Neural cell (in vitro differentiated cells): ENCODE measurements at regions not wholly inside any gene's neighbourhood (a gene's known extent, or its start where the extent isn't known, plus 50 kb on each side); places are given as distances from the start of the nearest gene placed in this dataset.

Source experiments
- H2AFZ ChIP-seq: fragments of 200-600, 300-800 bp; sonication (generic), shearing (Covaris generic); 2 replicates; pipeline ENCODE4 v1.6.0; 2014; ENCODE audit warnings: low read depth, mild to moderate bottlenecking, antibody characterized with exemption, low read length, moderate library complexity
- H3F3A ChIP-seq: fragments of 200-600 bp; shearing (Covaris generic); 2 replicates; pipeline ENCODE4 v1.6.1; 2016; ENCODE audit warnings: mild to moderate bottlenecking, moderate library complexity, mixed read lengths, antibody characterized with exemption, low read length; ENCODE audit not compliant: insufficient read depth, poor library complexity, severe bottlenecking
- H3K27ac ChIP-seq: fragments of 200-600, 300-800 bp; sonication (generic), shearing (Covaris generic); 2 replicates; pipeline ENCODE4 v1.5.1; 2014; ENCODE audit warnings: mild to moderate bottlenecking, low read length, moderate library complexity
- H3K27me3 ChIP-seq: fragments of 300-800, 200-600 bp; sonication (generic), shearing (Covaris generic); 2 replicates; pipeline ENCODE4 v1.6.0; 2014; ENCODE audit warnings: mild to moderate bottlenecking, low read depth, low read length, moderate library complexity; ENCODE audit not compliant: insufficient read depth
- H3K36me3 ChIP-seq: fragments of 300-800, 200-600 bp; sonication (generic), shearing (Covaris generic); 2 replicates; pipeline ENCODE4 v1.5.1; 2014; ENCODE audit warnings: mild to moderate bottlenecking, antibody characterized with exemption, low read length, moderate library complexity; ENCODE audit not compliant: insufficient read depth
- H3K4me2 ChIP-seq: fragments of 300-800, 200-600 bp; sonication (generic), shearing (Covaris generic); 2 replicates; pipeline ENCODE4 v1.6.0; 2014; ENCODE audit warnings: mild to moderate bottlenecking, low read length
- H3K4me3 ChIP-seq: fragments of 300-800, 200-600 bp; sonication (generic), shearing (Covaris generic); 2 replicates; pipeline ENCODE4 v1.5.1; 2014; ENCODE audit warnings: mild to moderate bottlenecking, low read length, moderate library complexity
- H3K79me2 ChIP-seq: fragments of 200-600 bp; shearing (Covaris generic); replicated peaks from 2 replicates; pipeline ENCODE4 v1.6.0; 2014; ENCODE audit warnings: mild to moderate bottlenecking, low read length, moderate library complexity; ENCODE audit not compliant: insufficient read depth
- H3K9ac ChIP-seq: fragments of 300-800, 200-600 bp; sonication (generic), shearing (Covaris generic); 2 replicates; pipeline ENCODE4 v1.6.1; 2016; ENCODE audit warnings: mild to moderate bottlenecking, low read length, mixed read lengths
- H3K9me2 ChIP-seq: fragments of 200-600 bp; shearing (Covaris generic); 2 replicates; pipeline ENCODE4 v1.6.1; 2016; ENCODE audit warnings: mild to moderate bottlenecking, low read length, mixed read lengths; ENCODE audit not compliant: insufficient read depth
- H3K9me3 ChIP-seq: fragments of 200-600, 300-800 bp; sonication (generic), shearing (Covaris generic); 2 replicates; pipeline ENCODE4 v1.6.1; 2016; ENCODE audit warnings: mild to moderate bottlenecking, mixed run types, low read length, moderate library complexity, mixed read lengths
- H4K20me1 ChIP-seq: fragments of 200-600 bp; shearing (Covaris generic); 2 replicates; pipeline ENCODE4 v1.6.1; 2016; ENCODE audit warnings: mild to moderate bottlenecking, mixed run types; ENCODE audit not compliant: insufficient read depth
- EP300 ChIP-seq: fragments of 450-650 bp; conservative IDR thresholded peaks from 2 replicates; pipeline ENCODE4 v1.6.1; 2014; ENCODE audit warnings: antibody characterized with exemption, mild to moderate bottlenecking, moderate library complexity; ENCODE audit not compliant: poor library complexity, severe bottlenecking
- EZH2 ChIP-seq: fragments of 200-600, 300-800 bp; shearing (Covaris generic), sonication (generic); IDR thresholded peaks from 2 replicates; pipeline ENCODE4 v1.6.1; 2014; ENCODE audit warnings: antibody characterized with exemption, low read length, borderline replicate concordance, mild to moderate bottlenecking; ENCODE audit not compliant: insufficient read depth, poor library complexity, severe bottlenecking
- MXI1 ChIP-seq: fragments of 450-650 bp; conservative IDR thresholded peaks from 2 replicates; pipeline ENCODE4 v1.6.1; 2014; ENCODE audit warnings: antibody characterized with exemption, mild to moderate bottlenecking; ENCODE audit not compliant: poor library complexity, severe bottlenecking
- POLR2AphosphoS5 ChIP-seq: IDR thresholded peaks from 2 replicates; pipeline ENCODE4 v1.6.1; 2012
- RAD21 ChIP-seq: fragments of 450-650 bp; conservative IDR thresholded peaks from 2 replicates; pipeline ENCODE4 v1.6.1; 2014; ENCODE audit warnings: antibody characterized with exemption, mild to moderate bottlenecking, moderate library complexity
- SMC3 ChIP-seq: fragments of 450-650 bp; conservative IDR thresholded peaks from 2 replicates; pipeline ENCODE4 v1.6.1; 2014; ENCODE audit warnings: antibody characterized with exemption, mild to moderate bottlenecking, moderate library complexity; ENCODE audit not compliant: poor library complexity
- TAF1 ChIP-seq: IDR thresholded peaks from 2 replicates; pipeline ENCODE4 v1.6.1; 2012; ENCODE audit warnings: low read depth
- TF ChIP-seq, protein P1 (sequence below): fragments of 450-650 bp; IDR thresholded peaks from 2 replicates; pipeline ENCODE4 v1.5.1; 2014; ENCODE audit warnings: antibody characterized with exemption, mild to moderate bottlenecking, moderate library complexity; ENCODE audit not compliant: poor library complexity, severe bottlenecking
- TF ChIP-seq, protein P2 (sequence below): IDR thresholded peaks from 2 replicates; pipeline ENCODE4 v1.6.1; 2012; ENCODE audit warnings: borderline replicate concordance

DNA sequence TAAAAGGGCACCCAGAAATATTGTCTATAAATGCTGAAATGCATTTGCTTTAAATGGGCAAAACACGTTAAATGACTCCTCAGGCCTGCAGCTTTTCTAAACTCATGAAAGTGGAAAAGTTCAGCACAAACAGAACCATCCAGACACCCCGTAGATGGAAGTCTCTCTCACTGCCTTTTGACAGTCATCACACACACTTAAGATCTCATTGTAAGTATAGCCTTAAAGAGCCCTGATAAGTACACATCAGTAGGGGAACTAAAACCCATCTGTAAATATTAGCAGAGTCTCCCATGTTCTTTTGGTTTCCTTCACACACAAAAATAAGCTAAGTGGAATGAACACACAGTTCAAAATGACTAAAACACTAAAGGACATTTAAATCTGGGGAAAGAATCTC, 166.7 kb downstream of the LTN1 start:
- H3K9me2 ChIP-seq = no peaks in the 10 kb centered on the region
- H4K20me1 ChIP-seq = no peaks in the 10 kb centered on the region
- no peak overlapping the region for H2AFZ ChIP-seq
- H3K79me2 ChIP-seq = no peaks in the 10 kb centered on the region
- H3K4me3 ChIP-seq = no peak overlapping the region
- no peak overlapping the region for H3K27ac ChIP-seq
- no peaks in the 10 kb centered on the region for H3K36me3 ChIP-seq
- H3K27me3 ChIP-seq = no peaks in the 10 kb centered on the region
- no peak overlapping the region for H3K4me2 ChIP-seq
- no peak overlapping the region for H3K9ac ChIP-seq
- H3K9me3 ChIP-seq = no peaks in the 10 kb centered on the region
- TF ChIP-seq MXI1 (no peak), EZH2 (no peak), TAF1 (no peak), POLR2AphosphoS5 (no peak), RAD21 (no peak), SMC3 (no peak), EP300 (no peak)
- TF ChIP-seq, protein P1, sequence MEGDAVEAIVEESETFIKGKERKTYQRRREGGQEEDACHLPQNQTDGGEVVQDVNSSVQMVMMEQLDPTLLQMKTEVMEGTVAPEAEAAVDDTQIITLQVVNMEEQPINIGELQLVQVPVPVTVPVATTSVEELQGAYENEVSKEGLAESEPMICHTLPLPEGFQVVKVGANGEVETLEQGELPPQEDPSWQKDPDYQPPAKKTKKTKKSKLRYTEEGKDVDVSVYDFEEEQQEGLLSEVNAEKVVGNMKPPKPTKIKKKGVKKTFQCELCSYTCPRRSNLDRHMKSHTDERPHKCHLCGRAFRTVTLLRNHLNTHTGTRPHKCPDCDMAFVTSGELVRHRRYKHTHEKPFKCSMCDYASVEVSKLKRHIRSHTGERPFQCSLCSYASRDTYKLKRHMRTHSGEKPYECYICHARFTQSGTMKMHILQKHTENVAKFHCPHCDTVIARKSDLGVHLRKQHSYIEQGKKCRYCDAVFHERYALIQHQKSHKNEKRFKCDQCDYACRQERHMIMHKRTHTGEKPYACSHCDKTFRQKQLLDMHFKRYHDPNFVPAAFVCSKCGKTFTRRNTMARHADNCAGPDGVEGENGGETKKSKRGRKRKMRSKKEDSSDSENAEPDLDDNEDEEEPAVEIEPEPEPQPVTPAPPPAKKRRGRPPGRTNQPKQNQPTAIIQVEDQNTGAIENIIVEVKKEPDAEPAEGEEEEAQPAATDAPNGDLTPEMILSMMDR = no peak
- TF ChIP-seq, protein P2, sequence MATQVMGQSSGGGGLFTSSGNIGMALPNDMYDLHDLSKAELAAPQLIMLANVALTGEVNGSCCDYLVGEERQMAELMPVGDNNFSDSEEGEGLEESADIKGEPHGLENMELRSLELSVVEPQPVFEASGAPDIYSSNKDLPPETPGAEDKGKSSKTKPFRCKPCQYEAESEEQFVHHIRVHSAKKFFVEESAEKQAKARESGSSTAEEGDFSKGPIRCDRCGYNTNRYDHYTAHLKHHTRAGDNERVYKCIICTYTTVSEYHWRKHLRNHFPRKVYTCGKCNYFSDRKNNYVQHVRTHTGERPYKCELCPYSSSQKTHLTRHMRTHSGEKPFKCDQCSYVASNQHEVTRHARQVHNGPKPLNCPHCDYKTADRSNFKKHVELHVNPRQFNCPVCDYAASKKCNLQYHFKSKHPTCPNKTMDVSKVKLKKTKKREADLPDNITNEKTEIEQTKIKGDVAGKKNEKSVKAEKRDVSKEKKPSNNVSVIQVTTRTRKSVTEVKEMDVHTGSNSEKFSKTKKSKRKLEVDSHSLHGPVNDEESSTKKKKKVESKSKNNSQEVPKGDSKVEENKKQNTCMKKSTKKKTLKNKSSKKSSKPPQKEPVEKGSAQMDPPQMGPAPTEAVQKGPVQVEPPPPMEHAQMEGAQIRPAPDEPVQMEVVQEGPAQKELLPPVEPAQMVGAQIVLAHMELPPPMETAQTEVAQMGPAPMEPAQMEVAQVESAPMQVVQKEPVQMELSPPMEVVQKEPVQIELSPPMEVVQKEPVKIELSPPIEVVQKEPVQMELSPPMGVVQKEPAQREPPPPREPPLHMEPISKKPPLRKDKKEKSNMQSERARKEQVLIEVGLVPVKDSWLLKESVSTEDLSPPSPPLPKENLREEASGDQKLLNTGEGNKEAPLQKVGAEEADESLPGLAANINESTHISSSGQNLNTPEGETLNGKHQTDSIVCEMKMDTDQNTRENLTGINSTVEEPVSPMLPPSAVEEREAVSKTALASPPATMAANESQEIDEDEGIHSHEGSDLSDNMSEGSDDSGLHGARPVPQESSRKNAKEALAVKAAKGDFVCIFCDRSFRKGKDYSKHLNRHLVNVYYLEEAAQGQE = no peak
- H3F3A ChIP-seq = no peaks in the 10 kb centered on the region

GRCh38 chr21:28823429-28823828, 169.2 kb downstream of the LTN1 start:
- H3K27ac ChIP-seq = no peak overlapping the region
- no peaks in the 10 kb centered on the region for H4K20me1 ChIP-seq
- H3K9me2 ChIP-seq = no peaks in the 10 kb centered on the region
- no peak overlapping the region for H2AFZ ChIP-seq
- TF ChIP-seq EP300 = no peak
- no peak for TF ChIP-seq POLR2AphosphoS5
- TF ChIP-seq, protein P2 = no peak
- no peak for TF ChIP-seq SMC3
- TF ChIP-seq, protein P1 = no peak
- no peak for TF ChIP-seq TAF1
- TF ChIP-seq MXI1 = no peak
- no peak for TF ChIP-seq EZH2
- TF ChIP-seq RAD21 = no peak
- no peak overlapping the region for H3K9ac ChIP-seq
- H3K4me2 ChIP-seq = no peak overlapping the region
- no peaks in the 10 kb centered on the region for H3K27me3 ChIP-seq
- no peaks in the 10 kb centered on the region for H3K79me2 ChIP-seq
- H3K9me3 ChIP-seq = no peaks in the 10 kb centered on the region
- H3F3A ChIP-seq = no peaks in the 10 kb centered on the region
- H3K4me3 ChIP-seq = no peak overlapping the region
- H3K36me3 ChIP-seq = no peaks in the 10 kb centered on the region
